ENCODE measurements at regions not wholly inside any gene's neighbourhood (a gene's known extent, or its start where the extent isn't known, plus 50 kb on each side); places are given as distances from the start of the nearest gene placed in this dataset.

GRCh38 chr15:47293466-47294162 lies 423.7 kb upstream of the SEMA6D start:
- Histone ChIP-seq H3K4me3 (no peak overlapping the region), H3K4me1 (ENCODE audit: low read depth) (peaks cover 14% of the 10 kb centered on the region), H3K9me3 (ENCODE audit: low read depth) (no peaks in the 10 kb centered on the region), H3K27me3 (no peaks in the 10 kb centered on the region), H3K36me3 (no peaks in the 10 kb centered on the region), H3K27ac (no peak overlapping the region)
- peak in 1 of 2 donors; percentile 96 for DNase-seq (ENCODE audit: low read depth in 1 of 2, low spot score in 1 of 2)
- no peak for TF ChIP-seq CTCF (IDR thresholded peaks at IDR 0.05; ENCODE audit: low read depth, low read length)

DNA sequence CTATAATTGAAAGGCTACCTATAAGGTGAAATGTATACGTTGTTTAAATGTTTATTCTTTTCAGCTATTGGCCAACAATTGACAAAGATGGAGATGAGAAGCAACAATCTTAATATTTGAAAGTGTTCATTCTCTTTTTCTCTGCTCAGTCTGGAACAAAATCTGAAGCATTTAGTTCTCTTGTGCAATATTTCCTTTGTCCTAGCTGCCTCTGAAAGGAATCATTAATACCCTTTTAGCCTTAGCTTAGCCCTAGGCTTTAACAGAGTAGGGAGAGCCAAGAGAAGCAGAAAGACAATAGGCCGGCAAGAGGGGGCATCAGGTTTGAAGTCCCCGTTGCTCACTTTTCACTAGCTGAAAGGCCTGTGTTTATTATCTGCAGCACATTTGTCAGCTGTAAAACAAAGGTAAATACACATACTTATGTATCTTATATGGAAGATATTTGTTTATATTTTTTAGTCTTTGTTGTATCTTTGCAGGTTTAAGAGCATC lies 422.5 kb upstream of the SEMA6D start:
- H3K4me3 ChIP-seq: no peak overlapping the region
- peaks cover 9% of the 10 kb centered on the region for H3K4me1 ChIP-seq (ENCODE audit: low read depth)
- no peak for TF ChIP-seq CTCF (IDR thresholded peaks at IDR 0.05; ENCODE audit: low read depth, low read length)
- no peak overlapping the region for H3K27ac ChIP-seq
- peak in 1 of 2 donors; percentile 34 for DNase-seq (ENCODE audit: low read depth in 1 of 2, low spot score in 1 of 2)
- no peaks in the 10 kb centered on the region for H3K27me3 ChIP-seq
- no peaks in the 10 kb centered on the region for H3K36me3 ChIP-seq
- no peaks in the 10 kb centered on the region for H3K9me3 ChIP-seq (ENCODE audit: low read depth)

DNA sequence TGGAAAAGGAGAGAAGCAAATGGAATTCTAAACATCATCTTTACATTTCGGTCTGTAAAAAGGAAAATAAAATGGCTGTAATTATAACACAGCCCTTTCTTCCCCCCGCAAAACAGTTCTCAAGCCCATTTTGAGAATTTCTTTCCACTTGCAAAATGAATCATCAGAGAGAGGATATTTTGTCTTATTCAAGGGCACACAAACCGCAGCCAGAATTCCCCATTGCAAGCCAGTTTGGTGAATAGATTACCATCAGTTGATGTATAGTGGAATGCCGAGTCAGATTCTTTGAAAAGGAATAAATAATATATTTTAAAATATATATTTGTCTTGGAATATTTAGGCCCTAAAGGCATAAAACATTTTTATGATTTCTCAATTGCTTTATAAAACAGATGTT lies 420.4 kb upstream of the SEMA6D start:
- Histone ChIP-seq H3K36me3 (no peaks in the 10 kb centered on the region), H3K27me3 (no peaks in the 10 kb centered on the region), H3K27ac (no peak overlapping the region), H3K4me1 (ENCODE audit: low read depth) (peaks cover 13% of the 10 kb centered on the region), H3K9me3 (ENCODE audit: low read depth) (no peaks in the 10 kb centered on the region), H3K4me3 (no peak overlapping the region)
- no peak for DNase-seq (ENCODE audit: low read depth in 1 of 2, low spot score in 1 of 2)
- no peak for TF ChIP-seq CTCF (IDR thresholded peaks at IDR 0.05; ENCODE audit: low read depth, low read length)

DNA sequence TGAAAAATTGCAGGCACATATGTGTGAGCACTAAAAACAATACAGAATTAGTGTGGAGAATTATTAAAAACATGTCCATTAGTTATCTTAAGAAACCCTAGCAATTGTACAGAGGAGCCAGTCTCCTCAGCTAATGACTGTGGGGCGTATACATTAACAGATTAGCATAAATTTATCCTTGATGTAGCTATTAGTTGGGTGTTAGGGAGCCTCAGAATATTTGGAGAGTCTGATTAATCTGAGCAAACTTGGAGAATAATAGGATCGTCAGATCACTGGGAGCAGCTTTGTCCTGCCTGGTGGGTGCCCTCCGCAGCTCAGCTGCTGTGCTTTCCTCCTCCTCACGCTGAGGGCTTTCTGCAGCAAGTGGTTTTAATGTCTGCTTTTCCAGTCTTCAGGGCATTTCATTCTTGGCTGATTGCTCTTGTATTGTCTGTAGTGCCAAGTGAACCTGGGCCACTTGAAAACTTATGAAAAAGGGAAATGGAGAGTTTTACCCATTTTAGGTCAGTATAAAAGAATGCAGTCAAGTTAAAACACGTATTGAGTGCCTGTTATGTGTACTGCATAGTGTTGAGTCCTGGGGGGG lies 417.4 kb upstream of the SEMA6D start:
- Histone ChIP-seq H3K36me3 (no peaks in the 10 kb centered on the region), H3K27ac (no peak overlapping the region), H3K9me3 (ENCODE audit: low read depth) (no peaks in the 10 kb centered on the region), H3K4me1 (ENCODE audit: low read depth) (peaks cover 13% of the 10 kb centered on the region), H3K27me3 (no peaks in the 10 kb centered on the region), H3K4me3 (no peak overlapping the region)
- no peak for DNase-seq (ENCODE audit: low read depth in 1 of 2, low spot score in 1 of 2)
- no peak for TF ChIP-seq CTCF (IDR thresholded peaks at IDR 0.05; ENCODE audit: low read depth, low read length)

DNA sequence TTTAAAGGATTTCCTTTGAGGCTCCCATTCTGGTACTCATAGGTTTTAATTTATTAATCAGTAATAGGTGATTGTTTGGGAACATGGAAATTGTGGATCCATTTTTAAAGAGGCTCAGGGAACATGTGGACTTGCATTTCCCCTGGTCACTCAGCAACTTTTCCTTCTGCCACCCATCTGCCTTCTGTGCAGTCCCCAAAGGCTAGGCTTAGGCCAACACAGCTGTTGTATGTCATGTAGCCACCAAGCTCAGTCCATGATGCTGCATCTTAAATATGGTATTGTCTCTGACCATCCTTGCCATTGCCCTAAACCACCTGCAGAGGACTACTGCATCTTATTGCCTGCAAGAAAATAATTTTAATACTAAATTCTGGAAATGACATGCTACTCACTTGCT lies 416.7 kb upstream of the SEMA6D start:
- peaks cover 10% of the 10 kb centered on the region for H3K4me1 ChIP-seq (ENCODE audit: low read depth)
- no peak for TF ChIP-seq CTCF (IDR thresholded peaks at IDR 0.05; ENCODE audit: low read depth, low read length)
- no peak for DNase-seq (ENCODE audit: low read depth in 1 of 2, low spot score in 1 of 2)
- H3K4me3 ChIP-seq: no peak overlapping the region
- H3K27me3 ChIP-seq: no peaks in the 10 kb centered on the region
- H3K27ac ChIP-seq: no peak overlapping the region
- no peaks in the 10 kb centered on the region for H3K36me3 ChIP-seq
- H3K9me3 ChIP-seq (ENCODE audit: low read depth): no peaks in the 10 kb centered on the region
